SU-DHL-6 (cell line): ENCODE measurements at regions not wholly inside any gene's neighbourhood (a gene's known extent, or its start where the extent isn't known, plus 50 kb on each side); places are given as distances from the start of the nearest gene placed in this dataset.

Source experiments
- H2AFZ ChIP-seq: fragments of 200-600 bp; sonication (generic); 2 replicates; pipeline ENCODE4 v1.6.1; 2014; ENCODE audit warnings: low read depth, mild to moderate bottlenecking, moderate library complexity, mixed read lengths, antibody characterized with exemption, low read length; ENCODE audit not compliant: severe bottlenecking
- H3F3A ChIP-seq: fragments of 200-600 bp; shearing (Covaris generic); 2 replicates; pipeline ENCODE4 v1.6.0; 2016; ENCODE audit warnings: antibody characterized with exemption, mild to moderate bottlenecking; ENCODE audit not compliant: insufficient read depth
- H3K27ac ChIP-seq: fragments of 200-600 bp; sonication (generic); 2 replicates; pipeline ENCODE4 v1.5.1; 2016; ENCODE audit warnings: low read depth, mild to moderate bottlenecking, low read length, moderate library complexity, mixed read lengths
- H3K27me3 ChIP-seq: fragments of 200-600 bp; sonication (generic), shearing (Covaris generic); 2 replicates; pipeline ENCODE4 v1.6.0; 2014; ENCODE audit warnings: mild to moderate bottlenecking, low read length
- H3K36me3 ChIP-seq: fragments of 200-600 bp; sonication (generic); 2 replicates; pipeline ENCODE4 v1.6.1; 2014; ENCODE audit warnings: mild to moderate bottlenecking, low read length, mixed read lengths
- H3K4me2 ChIP-seq: fragments of 300-600, 200-600 bp; shearing (Covaris generic), sonication (generic); 2 replicates; pipeline ENCODE4 v1.6.0; 2014; ENCODE audit warnings: low read length, low read depth, mild to moderate bottlenecking; ENCODE audit not compliant: poor library complexity, severe bottlenecking
- H3K4me3 ChIP-seq: fragments of 200-600 bp; sonication (generic); 2 replicates; pipeline ENCODE4 v1.5.1; 2014; ENCODE audit warnings: antibody characterized with exemption, low read length, mild to moderate bottlenecking, mixed read lengths; ENCODE audit not compliant: insufficient read depth, poor library complexity, severe bottlenecking
- H3K79me2 ChIP-seq: fragments of 200-600 bp; sonication (generic); 2 replicates; pipeline ENCODE4 v1.6.1; 2014; ENCODE audit warnings: mild to moderate bottlenecking, low read length, moderate library complexity; ENCODE audit not compliant: insufficient read depth
- H3K9ac ChIP-seq: fragments of 200-600 bp; sonication (generic); 2 replicates; pipeline ENCODE4 v1.7.0; 2014; ENCODE audit warnings: mild to moderate bottlenecking, low read length
- H3K9me2 ChIP-seq: fragments of 200-600 bp; sonication (generic); replicated peaks from 2 replicates; pipeline ENCODE4 v1.6.1; 2014; ENCODE audit warnings: low read length; ENCODE audit not compliant: insufficient read depth
- H3K9me3 ChIP-seq: fragments of 200-600 bp; sonication (generic); 2 replicates; pipeline ENCODE4 v1.6.1; 2014; ENCODE audit warnings: low read length, mixed read lengths; ENCODE audit not compliant: insufficient read depth
- H4K20me1 ChIP-seq: fragments of 200-600 bp; sonication (generic); 2 replicates; pipeline ENCODE4 v1.6.1; 2014; ENCODE audit warnings: low read depth, mild to moderate bottlenecking, antibody characterized with exemption, low read length, moderate library complexity, mixed read lengths
- EZH2phosphoT487 ChIP-seq: fragments of 200-600 bp; sonication (generic), shearing (Covaris generic); conservative IDR thresholded peaks from 2 replicates; pipeline ENCODE4 v1.6.1; 2018; ENCODE audit warnings: mild to moderate bottlenecking, antibody characterized with exemption, low read length, moderate library complexity, mixed read lengths
- TF ChIP-seq, protein P1 (sequence below): fragments of 200-600 bp; sonication (generic); IDR thresholded peaks from one replicate; pipeline ENCODE4 v1.5.1; 2017; ENCODE audit warnings: antibody characterized with exemption, mild to moderate bottlenecking, low read length, moderate library complexity; ENCODE audit not compliant: insufficient read depth, poor library complexity, severe bottlenecking

DNA sequence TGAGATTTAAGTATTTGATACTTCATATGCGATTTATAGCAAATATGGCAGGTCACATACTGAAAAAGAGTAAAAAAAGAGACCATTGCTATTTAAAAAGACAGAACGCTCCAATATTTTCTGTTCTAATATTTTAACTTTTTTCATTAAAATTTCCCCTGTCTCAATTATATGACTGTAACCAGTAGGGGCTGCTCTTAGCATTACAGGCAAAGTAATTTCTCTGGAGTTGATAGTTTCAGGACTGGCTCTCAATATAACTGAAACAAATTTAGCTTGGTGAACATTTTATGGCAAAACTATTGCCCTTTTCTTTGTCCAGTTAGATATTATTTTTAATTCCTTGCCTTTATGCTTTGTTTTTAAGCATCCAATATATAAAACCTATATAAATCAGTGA is 286.3 kb upstream of the ROBO2 start:
- Histone ChIP-seq H3K79me2 (no peaks in the 10 kb centered on the region), H3K4me3 (no peak overlapping the region), H3K9ac (no peak overlapping the region), H3K9me2 (no peaks in the 10 kb centered on the region), H2AFZ (no peak overlapping the region), H3F3A (no peaks in the 10 kb centered on the region), H3K27me3 (no peaks in the 10 kb centered on the region), H3K36me3 (no peaks in the 10 kb centered on the region), H3K27ac (no peak overlapping the region), H4K20me1 (no peaks in the 10 kb centered on the region), H3K9me3 (no peaks in the 10 kb centered on the region), H3K4me2 (no peak overlapping the region)
- TF ChIP-seq EZH2phosphoT487, result no peak
- TF ChIP-seq, protein P1, sequence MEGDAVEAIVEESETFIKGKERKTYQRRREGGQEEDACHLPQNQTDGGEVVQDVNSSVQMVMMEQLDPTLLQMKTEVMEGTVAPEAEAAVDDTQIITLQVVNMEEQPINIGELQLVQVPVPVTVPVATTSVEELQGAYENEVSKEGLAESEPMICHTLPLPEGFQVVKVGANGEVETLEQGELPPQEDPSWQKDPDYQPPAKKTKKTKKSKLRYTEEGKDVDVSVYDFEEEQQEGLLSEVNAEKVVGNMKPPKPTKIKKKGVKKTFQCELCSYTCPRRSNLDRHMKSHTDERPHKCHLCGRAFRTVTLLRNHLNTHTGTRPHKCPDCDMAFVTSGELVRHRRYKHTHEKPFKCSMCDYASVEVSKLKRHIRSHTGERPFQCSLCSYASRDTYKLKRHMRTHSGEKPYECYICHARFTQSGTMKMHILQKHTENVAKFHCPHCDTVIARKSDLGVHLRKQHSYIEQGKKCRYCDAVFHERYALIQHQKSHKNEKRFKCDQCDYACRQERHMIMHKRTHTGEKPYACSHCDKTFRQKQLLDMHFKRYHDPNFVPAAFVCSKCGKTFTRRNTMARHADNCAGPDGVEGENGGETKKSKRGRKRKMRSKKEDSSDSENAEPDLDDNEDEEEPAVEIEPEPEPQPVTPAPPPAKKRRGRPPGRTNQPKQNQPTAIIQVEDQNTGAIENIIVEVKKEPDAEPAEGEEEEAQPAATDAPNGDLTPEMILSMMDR, result no peak

DNA sequence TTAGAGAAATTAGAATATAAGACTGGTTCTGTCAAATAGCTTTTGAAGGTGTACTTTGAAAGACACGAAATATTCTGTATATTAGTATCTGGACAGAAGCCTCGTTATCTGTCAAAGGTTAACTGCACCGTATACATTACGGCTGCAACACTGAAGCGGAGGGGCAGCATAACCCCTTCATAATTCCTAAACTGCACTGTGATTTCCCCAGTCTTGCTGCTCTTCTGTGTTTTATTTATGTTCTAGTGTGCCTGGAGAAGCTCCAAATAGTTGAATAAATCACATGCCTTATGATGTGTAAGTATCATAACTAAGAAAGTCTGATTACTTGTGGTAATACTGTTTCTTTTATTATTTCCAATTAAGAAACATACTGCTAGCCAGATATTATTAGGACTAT is 285.7 kb upstream of the ROBO2 start:
- no peak overlapping the region for H3K27ac ChIP-seq
- H2AFZ ChIP-seq, result no peak overlapping the region
- H3K4me3 ChIP-seq, result no peak overlapping the region
- no peaks in the 10 kb centered on the region for H3K9me3 ChIP-seq
- no peaks in the 10 kb centered on the region for H4K20me1 ChIP-seq
- no peaks in the 10 kb centered on the region for H3K9me2 ChIP-seq
- no peak overlapping the region for H3K9ac ChIP-seq
- no peak overlapping the region for H3K4me2 ChIP-seq
- H3K79me2 ChIP-seq, result no peaks in the 10 kb centered on the region
- TF ChIP-seq, protein P1, result no peak
- no peak for TF ChIP-seq EZH2phosphoT487
- H3K27me3 ChIP-seq, result no peaks in the 10 kb centered on the region
- H3K36me3 ChIP-seq, result no peaks in the 10 kb centered on the region
- H3F3A ChIP-seq, result no peaks in the 10 kb centered on the region

DNA sequence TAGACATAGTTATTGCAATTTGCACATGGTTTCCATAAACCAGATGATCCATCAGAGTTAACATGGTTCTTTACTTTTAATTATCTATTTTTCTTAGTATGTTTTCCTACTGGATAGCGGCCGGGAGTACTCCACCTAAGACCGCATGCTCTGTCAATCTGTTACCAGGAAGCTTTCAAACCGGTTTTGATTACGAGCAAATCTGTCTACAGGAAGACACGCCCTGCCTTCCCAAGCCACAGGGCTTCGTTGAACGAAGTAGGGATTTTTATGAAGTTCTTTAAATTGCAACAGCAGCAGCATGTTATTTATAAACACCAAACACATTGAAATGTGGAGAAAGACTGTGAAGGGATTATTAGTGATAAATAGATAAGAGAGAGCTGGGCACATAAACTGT is 283.3 kb upstream of the ROBO2 start:
- Histone ChIP-seq H3K79me2 (no peaks in the 10 kb centered on the region), H3K27ac (no peak overlapping the region), H3K27me3 (no peaks in the 10 kb centered on the region), H3F3A (no peaks in the 10 kb centered on the region), H4K20me1 (no peaks in the 10 kb centered on the region), H3K4me3 (no peak overlapping the region), H3K9ac (no peak overlapping the region), H3K36me3 (no peaks in the 10 kb centered on the region), H3K9me3 (no peaks in the 10 kb centered on the region), H3K4me2 (no peak overlapping the region), H3K9me2 (no peaks in the 10 kb centered on the region), H2AFZ (no peak overlapping the region)
- no peak for TF ChIP-seq EZH2phosphoT487
- TF ChIP-seq, protein P1, result no peak

DNA sequence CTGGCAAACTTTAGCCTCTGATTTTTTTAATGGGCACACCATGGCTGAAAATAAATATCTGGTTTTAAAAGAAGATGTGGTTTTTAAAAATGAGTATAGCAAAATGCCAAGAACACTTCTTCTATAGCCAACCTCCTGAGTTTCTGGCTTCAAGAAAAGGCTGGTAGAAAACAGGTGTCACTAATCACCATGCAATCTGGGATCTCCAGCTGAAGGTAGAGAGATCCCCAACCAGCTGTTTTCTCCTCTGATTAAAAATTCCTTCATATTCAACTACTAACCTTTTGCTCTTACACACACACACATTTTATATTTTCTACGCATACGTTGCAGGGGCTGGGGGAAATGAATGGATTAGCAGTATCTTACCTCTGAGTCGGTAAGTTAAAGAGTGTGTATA is 279.6 kb upstream of the ROBO2 start:
- Histone ChIP-seq H3K27ac (no peak overlapping the region), H3F3A (no peaks in the 10 kb centered on the region), H3K9me2 (no peaks in the 10 kb centered on the region), H3K4me3 (no peak overlapping the region), H3K9ac (no peak overlapping the region), H3K4me2 (no peak overlapping the region), H3K79me2 (no peaks in the 10 kb centered on the region), H3K36me3 (no peaks in the 10 kb centered on the region), H3K27me3 (no peaks in the 10 kb centered on the region), H2AFZ (no peak overlapping the region), H3K9me3 (no peaks in the 10 kb centered on the region), H4K20me1 (no peaks in the 10 kb centered on the region)
- TF ChIP-seq EZH2phosphoT487, result no peak
- TF ChIP-seq, protein P1, result no peak
